ENCODE measurements at regions not wholly inside any gene's neighbourhood (a gene's known extent, or its start where the extent isn't known, plus 50 kb on each side); places are given as distances from the start of the nearest gene placed in this dataset.

- H3K4me3 ChIP-seq (replicated peaks in 1 of 3; ENCODE audit: insufficient read depth in 1 of 3, low read depth in 2 of 3, low read length in 3 of 3) = no peak overlapping the region
- ATAC-seq = no peak
- TF ChIP-seq SP5 (CRISPR knock-in tag; IDR thresholded peaks at IDR 0.05; ENCODE audit: borderline replicate concordance, low read depth) (no peak), CBX2 (IDR thresholded peaks at IDR 0.05; ENCODE audit: low read depth, low read length) (no peak), CBX2 (CRISPR knock-in tag; IDR thresholded peaks at IDR 0.05; ENCODE audit: low read depth) (no peak), MAFF (IDR thresholded peaks at IDR 0.05; ENCODE audit: low read depth, low read length) (no peak), NONO (IDR thresholded peaks at IDR 0.05) (no peak), NONO (CRISPR knock-in tag; conservative IDR thresholded peaks at IDR 0.05) (no peak), TFAP4 (IDR thresholded peaks at IDR 0.05; ENCODE audit: borderline replicate concordance, low read depth) (no peak), SRF (IDR thresholded peaks at IDR 0.05; ENCODE audit: low read depth, low read length) (no peak)
- no peak overlapping the region for H3K4me2 ChIP-seq (ENCODE audit: low read depth, low read length)
- H3K9me3 ChIP-seq (ENCODE audit: low read length) = no peaks in the 10 kb centered on the region
- no peak overlapping the region for H2AFZ ChIP-seq (ENCODE audit: low read length)
- H3K9ac ChIP-seq (ENCODE audit: insufficient read depth, low read depth, low read length) = no peak overlapping the region
- 94% methylated on average over 4 of the region's 4 CpGs for WGBS (ENCODE audit: low lambda C conversion rate)
- no peaks in the 10 kb centered on the region; a peak in 1 of 5 replicates for H3K27me3 ChIP-seq (ENCODE audit: control insufficient read depth in 1 of 2, insufficient read depth in 2 of 2, low read length in 2 of 2)
- no peak for DNase-seq (ENCODE audit: low spot score)
- peaks cover 46% of the 10 kb centered on the region for H3K4me1 ChIP-seq (ENCODE audit: insufficient read depth, low read length)
- BruUV-seq (replicated peaks) = no TSS peak
- intact Hi-C loops (cut with micrococcal nuclease; ENCODE audit: unreplicated experiment) (no loop called here), in situ Hi-C loops (cut with HindIII; ENCODE audit: extremely low pct_ligation_motif_present, low pct_unique_long_range_greater_than_20kb) (loop anchor here (10.0 kb wide), 1 partner anchor 98 kb away; no protein-coding TSS in a partner anchor)
- FAIRE-seq = no peak
- no peaks in the 10 kb centered on the region for H3K79me2 ChIP-seq (ENCODE audit: insufficient read depth, low read length)
- CTCF ChIA-PET (ENCODE audit: low intra/inter-chr PET ratio, low total read pairs) = no interaction called here
- no peaks in the 10 kb centered on the region for H4K20me1 ChIP-seq (ENCODE audit: insufficient read depth, low read length)
- POLR2A ChIA-PET = interaction anchor here (1.2 to 5.9 kb wide), 2 partner anchors 144 to 245 kb away, joined by 3 to 48 read pairs; partner anchors contain the start of gene GLUL
- no peak overlapping the region for H3K27ac ChIP-seq (ENCODE audit: extremely low read length, insufficient read depth, low read length)
- H3K36me3 ChIP-seq (replicated peaks in 1 of 2; ENCODE audit: control insufficient read depth in 1 of 2, insufficient read depth in 2 of 2, low read length in 2 of 2) = no peaks in the 10 kb centered on the region
These were observed 85.8 kb upstream of the ZNF648 start for GRCh38 chr1:182147136-182147820.

GRCh38 chr1:182146286-182146685 lies 84.8 kb upstream of the ZNF648 start:
- BruUV-seq (replicated peaks) = no TSS peak
- Histone ChIP-seq H3K4me2 (ENCODE audit: low read depth, low read length) (no peak overlapping the region), H3K9me3 (ENCODE audit: low read length) (no peaks in the 10 kb centered on the region), H3K27me3 (ENCODE audit: control insufficient read depth in 1 of 2, insufficient read depth in 2 of 2, low read length in 2 of 2) (no peaks in the 10 kb centered on the region; a peak in 1 of 5 replicates), H3K9ac (ENCODE audit: insufficient read depth, low read depth, low read length) (no peak overlapping the region), H3K4me3 (replicated peaks in 1 of 3; ENCODE audit: insufficient read depth in 1 of 3, low read depth in 2 of 3, low read length in 3 of 3) (no peak overlapping the region), H3K79me2 (ENCODE audit: insufficient read depth, low read length) (no peaks in the 10 kb centered on the region), H4K20me1 (ENCODE audit: insufficient read depth, low read length) (no peaks in the 10 kb centered on the region), H3K27ac (ENCODE audit: extremely low read length, insufficient read depth, low read length) (no peak overlapping the region), H3K4me1 (ENCODE audit: insufficient read depth, low read length) (peaks cover 51% of the 10 kb centered on the region), H2AFZ (ENCODE audit: low read length) (no peak overlapping the region), H3K36me3 (replicated peaks in 1 of 2; ENCODE audit: control insufficient read depth in 1 of 2, insufficient read depth in 2 of 2, low read length in 2 of 2) (no peaks in the 10 kb centered on the region)
- DNase-seq (ENCODE audit: low spot score) (no peak), FAIRE-seq (no peak), ATAC-seq (no peak)
- in situ Hi-C loops (cut with HindIII; ENCODE audit: extremely low pct_ligation_motif_present, low pct_unique_long_range_greater_than_20kb) (loop anchor here (10.0 kb wide), 1 partner anchor 99 kb away; no protein-coding TSS in a partner anchor), intact Hi-C loops (cut with micrococcal nuclease; ENCODE audit: unreplicated experiment) (no loop called here)
- POLR2A ChIA-PET = interaction anchor here (5.9 kb wide), 1 partner anchor 246 kb away, joined by 48 read pairs; the partner anchor contains the start of gene GLUL
- CTCF ChIA-PET (ENCODE audit: low intra/inter-chr PET ratio, low total read pairs) = no interaction called here
- WGBS (ENCODE audit: low lambda C conversion rate) = 58% methylated on average over 5 of the region's 5 CpGs
- TF ChIP-seq KDM5A (IDR thresholded peaks at IDR 0.05; ENCODE audit: borderline replicate concordance, low read length) = no peak
- TF ChIP-seq ADNP (CRISPR knock-in tag; IDR thresholded peaks at IDR 0.05) = no peak
- TF ChIP-seq HDAC6 (IDR thresholded peaks at IDR 0.05; ENCODE audit: low read depth, low read length) = no peak
- no peak for TF ChIP-seq ZBTB3 (CRISPR knock-in tag; IDR thresholded peaks at IDR 0.05; ENCODE audit: borderline replicate concordance, low read depth)
- TF ChIP-seq MIER3 (CRISPR knock-in tag; IDR thresholded peaks at IDR 0.05; ENCODE audit: borderline replicate concordance) = no peak
- no peak for TF ChIP-seq IRX3 (CRISPR knock-in tag; IDR thresholded peaks at IDR 0.05; ENCODE audit: borderline replicate concordance, low read depth)
- TF ChIP-seq RFX3 (CRISPR knock-in tag; IDR thresholded peaks at IDR 0.05) = no peak
- TF ChIP-seq ZNF704 (CRISPR knock-in tag; IDR thresholded peaks at IDR 0.05; ENCODE audit: borderline replicate concordance) = no peak
- no peak for TF ChIP-seq ZNF337 (CRISPR knock-in tag; IDR thresholded peaks at IDR 0.05; ENCODE audit: borderline replicate concordance, low read depth)
